Activated CD4-positive, alpha-beta T cell treated with anti-CD3 and anti-CD28 coated beads, Interleukin-2, amount 10 ng/mL, durations not matched to agents 24 days and 14 days (primary cell): ENCODE measurements at regions not wholly inside any gene's neighbourhood (a gene's known extent, or its start where the extent isn't known, plus 50 kb on each side); places are given as distances from the start of the nearest gene placed in this dataset.
"Not testable (repeated sequence)": the region's sequence is repeated elsewhere in the genome, so short reads cannot be mapped to it uniquely, and the experiment has no call there.

Source experiments
- DNase-seq: peaks from one replicate; pipeline ENCODE4 v3.0.0; 2022
- H3K27ac Mint-ChIP-seq: one replicate; pipeline ENCODE4 v1.8.0; 2022; ENCODE audit warnings: mild to moderate bottlenecking, mixed read lengths
- H3K27me3 Mint-ChIP-seq: one replicate; pipeline ENCODE4 v1.8.0; 2022; ENCODE audit warnings: mixed read lengths
- H3K36me3 Mint-ChIP-seq: one replicate; pipeline ENCODE4 v1.8.0; 2022; ENCODE audit warnings: low read depth, mild to moderate bottlenecking, mixed read lengths
- H3K4me1 Mint-ChIP-seq: one replicate; pipeline ENCODE4 v1.8.0; 2021; ENCODE audit warnings: mixed read lengths
- H3K4me3 Mint-ChIP-seq: one replicate; pipeline ENCODE4 v1.8.0; 2022; ENCODE audit warnings: mild to moderate bottlenecking, moderate library complexity, mixed read lengths
- H3K9me3 Mint-ChIP-seq: one replicate; pipeline ENCODE4 v1.8.0; 2021; ENCODE audit warnings: mixed read lengths
- intact Hi-C: fragments of 100-400 bp; cut with micrococcal nuclease; formaldehyde crosslinking; loops from one replicate; pipeline ENCODE4 v1.15.1; 2023

DNA sequence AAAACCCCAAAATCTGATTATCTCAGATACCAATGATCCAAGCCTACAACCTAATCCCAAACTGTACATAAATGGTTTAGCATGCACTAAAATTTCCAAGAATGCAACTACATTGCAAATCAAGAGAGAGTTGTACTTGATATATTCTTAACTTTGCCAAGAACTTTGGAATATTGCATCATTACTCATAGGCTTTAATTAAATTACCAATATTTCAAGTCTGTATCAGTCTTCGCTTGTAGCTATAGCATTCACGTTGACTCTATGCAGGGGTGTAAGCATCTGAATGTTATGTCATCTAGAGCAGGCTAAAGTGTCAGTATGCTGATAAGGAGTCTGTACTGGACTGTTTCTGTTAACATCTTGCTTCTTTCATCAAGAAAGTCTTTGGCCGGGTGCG lies 56.3 kb downstream of the FOXI3 start:
- DNase-seq: no peak
- Mint-ChIP-seq H3K4me1 (no peaks in the 10 kb centered on the region), H3K4me3 (no peak overlapping the region), H3K27me3 (peaks cover 6% of the 10 kb centered on the region), H3K36me3 (no peaks in the 10 kb centered on the region), H3K9me3 (no peaks in the 10 kb centered on the region), H3K27ac (no peak overlapping the region)
- intact Hi-C loops: no loop called here

DNA sequence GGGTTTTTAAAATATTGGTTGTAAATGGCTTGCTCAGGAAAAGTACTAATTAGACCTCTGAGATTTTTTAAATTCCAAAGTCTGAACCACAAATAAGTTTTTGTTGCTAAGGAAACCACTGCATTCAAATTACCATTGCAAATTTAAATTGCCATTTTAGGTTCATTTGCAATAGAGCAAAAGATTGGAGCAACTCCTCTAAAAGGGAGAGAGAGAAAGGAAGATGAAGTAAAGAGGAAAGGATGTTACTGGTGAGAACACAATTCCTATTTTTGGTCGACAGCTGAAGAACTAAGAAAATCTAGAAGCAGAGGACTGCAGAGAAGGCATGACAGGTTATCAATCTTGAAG lies 74.9 kb downstream of the FOXI3 start:
- Mint-ChIP-seq H3K27me3 (peaks cover 6% of the 10 kb centered on the region), H3K36me3 (no peaks in the 10 kb centered on the region), H3K4me3 (no peak overlapping the region), H3K9me3 (no peaks in the 10 kb centered on the region), H3K4me1 (no peaks in the 10 kb centered on the region), H3K27ac (no peak overlapping the region)
- DNase-seq: no peak
- intact Hi-C loops: no loop called here

DNA sequence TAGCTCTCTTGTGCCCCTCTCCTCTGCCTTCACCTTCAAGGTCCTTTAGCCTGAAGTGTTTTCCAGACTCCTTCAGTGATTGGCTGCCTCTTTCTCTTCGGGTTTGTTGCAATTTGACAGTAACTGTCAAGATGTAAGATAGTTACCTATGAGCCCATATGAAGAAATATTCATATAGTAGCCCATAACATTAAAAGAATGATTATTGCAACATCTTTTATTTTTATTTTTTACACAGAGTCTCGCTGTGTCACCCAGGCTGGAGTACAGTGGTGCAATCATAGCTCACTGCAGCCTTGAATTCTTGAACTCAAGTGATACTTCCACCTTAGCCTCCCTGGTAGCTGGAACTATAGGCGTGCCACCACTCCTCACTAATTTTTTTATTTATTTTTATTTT lies 80.5 kb downstream of the FOXI3 start:
- Mint-ChIP-seq H3K9me3 (no peaks in the 10 kb centered on the region), H3K4me3 (no peak overlapping the region)
- intact Hi-C loops: no loop called here

DNA sequence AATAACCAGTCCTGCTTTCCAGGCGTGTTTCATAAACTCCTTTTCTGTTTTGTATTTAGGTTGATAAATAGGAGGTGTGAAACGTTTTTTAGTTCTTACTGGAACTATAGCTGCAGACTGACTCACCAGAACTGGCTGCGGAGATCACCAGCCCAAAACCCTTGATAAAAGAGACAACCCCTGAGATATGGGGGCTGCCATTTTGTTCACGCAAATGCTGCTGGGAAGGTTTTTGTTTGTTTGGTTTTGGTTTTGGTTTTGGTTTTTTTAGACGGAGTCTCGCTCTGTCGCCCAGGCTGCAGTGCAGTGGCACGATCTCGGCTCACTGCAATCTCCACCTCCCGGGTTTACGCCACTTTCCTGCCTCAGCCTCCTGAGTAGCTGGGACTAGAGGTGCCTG lies 87.1 kb downstream of the FOXI3 start:
- H3K9me3 Mint-ChIP-seq, intact Hi-C loops, H3K27me3 Mint-ChIP-seq, H3K36me3 Mint-ChIP-seq, H3K4me1 Mint-ChIP-seq, H3K27ac Mint-ChIP-seq, DNase-seq, H3K4me3 Mint-ChIP-seq: not testable (repeated sequence)

More for the DNA sequence above, 80.5 kb downstream of the FOXI3 start:
- no peaks in the 10 kb centered on the region for H3K36me3 Mint-ChIP-seq
- DNase-seq: no peak
- no peak overlapping the region for H3K27ac Mint-ChIP-seq
- no peaks in the 10 kb centered on the region for H3K4me1 Mint-ChIP-seq
- peaks cover 6% of the 10 kb centered on the region for H3K27me3 Mint-ChIP-seq

DNA sequence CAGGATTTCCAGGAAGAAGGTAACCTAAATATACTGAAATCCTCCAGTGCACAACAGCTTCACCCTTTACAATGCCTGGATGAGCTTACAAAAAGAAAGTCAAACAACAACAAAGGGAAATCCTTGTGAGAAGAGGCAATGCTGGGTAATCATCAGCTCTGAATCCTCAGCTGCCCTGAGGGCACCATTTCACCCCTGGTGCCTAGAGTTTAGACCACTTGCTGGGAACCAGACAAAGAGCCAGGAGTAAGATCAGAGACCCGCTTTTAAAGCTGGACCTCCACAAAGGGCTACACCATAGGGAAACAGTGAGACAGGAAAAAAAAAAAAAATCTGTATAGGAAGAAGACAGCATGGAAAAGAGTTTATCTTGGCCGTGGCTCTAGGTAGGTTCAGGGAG lies 97.0 kb downstream of the FOXI3 start:
- Mint-ChIP-seq H3K9me3 (no peaks in the 10 kb centered on the region), H3K27ac (no peak overlapping the region), H3K4me1 (peaks cover 2% of the 10 kb centered on the region), H3K36me3 (no peaks in the 10 kb centered on the region), H3K4me3 (no peak overlapping the region), H3K27me3 (peaks cover 8% of the 10 kb centered on the region)
- no peak for DNase-seq
- intact Hi-C loops: no loop called here

DNA sequence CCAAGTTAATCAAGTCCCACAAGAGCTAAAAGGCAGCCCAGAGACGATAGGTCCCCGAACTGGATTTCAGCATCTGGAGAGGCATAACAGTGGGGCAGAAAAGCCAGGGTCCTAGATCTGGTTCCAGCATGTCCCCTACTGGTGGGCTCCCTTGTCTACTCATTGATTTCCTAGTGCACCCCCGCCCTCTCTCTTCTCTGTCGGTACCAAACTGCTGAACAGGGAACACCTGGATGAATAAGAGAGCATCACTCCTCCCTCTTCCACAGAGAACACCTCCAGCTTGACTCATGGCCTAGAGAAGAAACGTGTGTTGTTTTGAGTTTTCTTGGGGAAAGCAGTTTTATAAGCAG lies 101.3 kb downstream of the FOXI3 start:
- Mint-ChIP-seq H3K9me3 (no peaks in the 10 kb centered on the region), H3K4me3 (no peak overlapping the region), H3K36me3 (no peaks in the 10 kb centered on the region), H3K4me1 (peaks cover 5% of the 10 kb centered on the region), H3K27ac (peak overlapping the region; percentile 21), H3K27me3 (peaks cover 20% of the 10 kb centered on the region)
- no peak for DNase-seq
- intact Hi-C loops: no loop called here

DNA sequence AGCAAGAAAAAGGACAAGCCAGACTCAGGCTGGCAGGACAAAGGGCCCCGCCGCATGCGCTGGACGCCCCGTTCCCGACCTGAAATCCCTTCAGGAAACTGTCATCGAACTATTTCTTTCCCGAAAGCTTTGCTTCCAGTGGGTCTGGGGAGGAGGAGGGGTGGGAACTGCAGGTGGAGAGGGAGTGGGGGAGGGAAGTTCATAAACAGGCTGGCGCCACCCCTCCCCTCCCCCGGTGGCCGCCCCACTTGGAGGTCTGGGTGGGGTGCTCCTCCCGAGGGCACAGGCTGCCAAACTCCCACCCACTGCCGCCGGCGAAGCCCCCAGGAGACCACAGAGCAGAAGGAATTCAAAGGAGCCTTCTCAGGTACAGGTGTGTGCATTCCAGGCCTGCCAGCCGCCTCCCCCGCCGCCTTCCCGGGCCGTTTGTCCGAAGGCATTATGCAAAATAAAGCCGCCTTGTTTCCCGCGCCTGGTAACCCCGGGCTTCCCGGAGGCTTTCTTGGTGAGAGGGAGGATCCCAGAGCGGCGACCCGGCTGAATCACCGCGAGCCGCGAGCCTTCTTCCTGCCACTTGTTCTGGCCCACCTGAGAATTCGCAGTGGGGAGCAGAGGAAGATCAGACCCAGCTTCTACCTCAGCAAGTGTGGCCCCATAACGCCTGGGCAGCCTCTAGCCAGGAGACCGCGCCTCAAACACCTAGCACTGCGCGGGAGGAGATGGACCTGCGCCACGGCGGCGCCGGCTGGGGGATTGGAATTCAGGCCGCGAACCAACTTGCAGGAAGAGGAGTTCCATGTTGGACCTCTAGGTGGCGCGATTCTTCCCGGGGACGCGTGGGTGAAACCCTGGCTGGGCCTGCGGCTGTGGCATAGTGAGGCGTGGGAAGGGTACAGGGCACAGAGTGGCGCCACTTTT lies 101.9 kb downstream of the FOXI3 start:
- Mint-ChIP-seq H3K4me3 (peak overlapping the region; percentile 69), H3K4me1 (peaks cover 5% of the 10 kb centered on the region), H3K9me3 (no peaks in the 10 kb centered on the region), H3K27me3 (peaks cover 20% of the 10 kb centered on the region), H3K27ac (no peak overlapping the region), H3K36me3 (no peaks in the 10 kb centered on the region)
- DNase-seq: peak; percentile 91
- intact Hi-C loops: no loop called here

DNA sequence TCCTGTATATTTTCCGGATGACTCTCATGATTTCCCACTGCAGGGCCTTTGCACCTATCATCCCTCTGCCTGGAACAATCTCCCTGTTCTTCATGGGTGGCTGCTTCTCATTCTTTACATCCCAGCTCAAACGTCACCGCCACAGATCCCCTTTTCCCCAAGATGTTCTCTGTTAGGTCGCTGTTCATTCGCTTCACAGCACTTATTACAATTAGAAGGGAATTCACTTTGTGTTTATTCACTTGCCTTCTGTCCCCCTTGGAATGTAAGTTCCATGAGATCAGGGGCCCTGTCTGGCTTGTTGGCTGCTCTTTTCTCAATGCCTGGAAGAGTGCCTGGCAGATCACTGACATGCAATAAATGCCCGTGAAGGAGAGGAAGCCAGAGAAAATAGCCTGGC lies 106.7 kb downstream of the FOXI3 start:
- Mint-ChIP-seq H3K4me1 (peaks cover 8% of the 10 kb centered on the region), H3K36me3 (no peaks in the 10 kb centered on the region), H3K9me3 (peaks cover under 1% of the 10 kb centered on the region), H3K27ac (no peak overlapping the region), H3K4me3 (no peak overlapping the region), H3K27me3 (peaks cover 15% of the 10 kb centered on the region)
- intact Hi-C loops: no loop called here
- DNase-seq: no peak

DNA sequence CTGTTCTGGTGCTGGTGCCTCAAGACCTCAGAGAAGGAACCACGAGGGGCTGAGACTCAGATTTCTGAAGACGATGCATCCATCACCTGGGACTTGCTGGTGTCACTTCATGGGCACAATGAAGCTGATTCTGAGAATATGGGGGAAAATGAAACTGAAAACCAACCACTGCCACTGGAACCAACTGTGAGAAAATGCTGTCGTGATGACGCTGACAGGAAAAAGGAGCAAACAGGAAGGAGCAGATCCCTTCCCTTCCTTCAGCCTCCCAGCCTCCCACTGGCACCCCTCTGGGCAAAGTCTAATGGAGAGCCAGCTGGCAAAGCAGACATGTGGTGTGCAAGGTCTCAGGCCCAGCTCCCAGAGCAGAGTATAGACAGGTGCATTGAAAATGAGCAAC lies 109.7 kb downstream of the FOXI3 start:
- Mint-ChIP-seq H3K27me3 (peaks cover 15% of the 10 kb centered on the region), H3K9me3 (peaks cover 4% of the 10 kb centered on the region), H3K27ac (no peak overlapping the region), H3K36me3 (no peaks in the 10 kb centered on the region), H3K4me1 (peaks cover 6% of the 10 kb centered on the region), H3K4me3 (peak overlapping the region; percentile 38)
- intact Hi-C loops: no loop called here
- peak; percentile 65 for DNase-seq

DNA sequence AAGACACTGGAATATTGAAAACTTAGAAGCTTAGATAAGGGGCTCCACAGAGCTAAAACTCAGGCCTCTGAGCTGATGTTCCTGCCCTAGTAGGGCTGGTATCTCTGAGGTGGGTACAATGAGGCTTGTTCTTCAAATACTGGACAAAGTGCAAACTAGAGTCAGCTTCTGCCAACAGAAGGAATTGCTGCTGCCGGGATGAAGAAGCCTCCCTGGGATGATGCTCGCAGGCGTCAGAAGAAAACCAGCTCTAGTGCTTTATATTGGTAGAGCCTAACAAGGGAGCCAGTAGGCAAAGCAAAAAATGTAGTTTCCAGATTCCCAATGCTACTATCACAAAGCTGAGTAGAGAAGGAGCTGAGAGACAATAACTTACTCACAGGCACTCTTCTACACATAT lies 118.1 kb downstream of the FOXI3 start:
- intact Hi-C loops: no loop called here
- Mint-ChIP-seq H3K27me3 (peaks cover 11% of the 10 kb centered on the region), H3K9me3 (no peaks in the 10 kb centered on the region), H3K4me1 (no peaks in the 10 kb centered on the region), H3K4me3 (no peak overlapping the region), H3K27ac (no peak overlapping the region), H3K36me3 (no peaks in the 10 kb centered on the region)
- no peak for DNase-seq

DNA sequence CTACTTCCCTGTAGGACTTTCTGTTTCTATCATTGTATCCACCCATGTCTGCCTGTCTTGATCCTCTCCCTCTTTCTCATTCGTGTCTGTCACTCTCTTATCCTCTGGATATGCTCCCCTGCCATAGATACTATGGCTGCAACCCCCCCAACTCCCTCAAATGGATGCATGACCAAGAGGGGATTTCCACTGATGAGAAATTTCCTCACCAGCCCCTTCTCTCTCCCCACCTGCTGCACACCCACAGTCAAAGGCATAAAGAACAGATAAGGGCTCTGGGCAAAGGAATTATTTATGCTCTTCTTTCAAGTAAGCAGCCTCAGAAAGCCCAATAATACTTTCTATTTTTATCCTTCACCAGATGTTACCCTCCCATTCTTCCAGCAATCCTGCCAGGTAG lies 121.3 kb downstream of the FOXI3 start:
- Mint-ChIP-seq H3K9me3 (no peaks in the 10 kb centered on the region), H3K4me1 (no peaks in the 10 kb centered on the region), H3K27me3 (peaks cover 21% of the 10 kb centered on the region), H3K27ac (no peak overlapping the region), H3K36me3 (no peaks in the 10 kb centered on the region), H3K4me3 (no peak overlapping the region)
- intact Hi-C loops: no loop called here
- DNase-seq: no peak

DNA sequence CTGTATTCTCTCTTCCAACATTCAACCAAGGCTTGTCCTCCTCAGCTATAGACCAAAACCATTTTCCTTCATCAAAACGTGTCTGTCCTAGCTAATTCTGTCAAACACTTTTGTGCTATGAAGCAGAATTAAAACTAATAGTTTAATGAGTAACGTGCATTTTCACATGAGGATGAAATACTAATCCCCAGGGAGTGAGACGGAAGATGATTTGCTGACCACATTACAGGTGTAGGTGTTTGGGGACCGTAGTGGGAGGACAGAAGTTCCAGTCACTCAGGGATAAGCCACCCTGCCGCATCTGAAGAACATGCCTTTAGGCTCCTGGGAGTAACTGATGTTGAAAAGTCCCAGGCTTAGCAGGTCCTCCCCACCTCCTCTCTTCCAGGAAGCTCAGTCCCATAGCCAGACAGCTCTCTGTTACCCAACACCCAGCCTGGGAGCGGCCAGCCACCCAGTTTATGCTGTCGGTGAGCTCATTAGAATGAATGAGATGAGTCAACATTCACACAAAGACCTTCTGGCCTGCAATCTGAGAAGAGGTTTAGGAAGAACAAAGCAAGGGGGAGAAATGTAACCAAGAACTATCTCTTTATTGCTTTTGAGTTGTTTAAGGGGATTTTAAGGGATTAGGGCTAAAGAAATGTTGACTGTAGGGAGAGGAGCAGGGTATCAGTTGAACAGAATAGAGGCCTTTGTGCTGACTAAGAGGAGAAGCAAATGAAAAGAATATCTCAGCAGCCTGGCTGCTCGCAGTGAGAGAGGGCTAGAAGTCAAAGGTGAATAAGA lies 122.5 kb downstream of the FOXI3 start:
- intact Hi-C loops: no loop called here
- Mint-ChIP-seq H3K36me3 (no peaks in the 10 kb centered on the region), H3K4me1 (no peaks in the 10 kb centered on the region), H3K27me3 (peaks cover 24% of the 10 kb centered on the region), H3K4me3 (no peak overlapping the region), H3K27ac (no peak overlapping the region), H3K9me3 (no peaks in the 10 kb centered on the region)
- no peak for DNase-seq

DNA sequence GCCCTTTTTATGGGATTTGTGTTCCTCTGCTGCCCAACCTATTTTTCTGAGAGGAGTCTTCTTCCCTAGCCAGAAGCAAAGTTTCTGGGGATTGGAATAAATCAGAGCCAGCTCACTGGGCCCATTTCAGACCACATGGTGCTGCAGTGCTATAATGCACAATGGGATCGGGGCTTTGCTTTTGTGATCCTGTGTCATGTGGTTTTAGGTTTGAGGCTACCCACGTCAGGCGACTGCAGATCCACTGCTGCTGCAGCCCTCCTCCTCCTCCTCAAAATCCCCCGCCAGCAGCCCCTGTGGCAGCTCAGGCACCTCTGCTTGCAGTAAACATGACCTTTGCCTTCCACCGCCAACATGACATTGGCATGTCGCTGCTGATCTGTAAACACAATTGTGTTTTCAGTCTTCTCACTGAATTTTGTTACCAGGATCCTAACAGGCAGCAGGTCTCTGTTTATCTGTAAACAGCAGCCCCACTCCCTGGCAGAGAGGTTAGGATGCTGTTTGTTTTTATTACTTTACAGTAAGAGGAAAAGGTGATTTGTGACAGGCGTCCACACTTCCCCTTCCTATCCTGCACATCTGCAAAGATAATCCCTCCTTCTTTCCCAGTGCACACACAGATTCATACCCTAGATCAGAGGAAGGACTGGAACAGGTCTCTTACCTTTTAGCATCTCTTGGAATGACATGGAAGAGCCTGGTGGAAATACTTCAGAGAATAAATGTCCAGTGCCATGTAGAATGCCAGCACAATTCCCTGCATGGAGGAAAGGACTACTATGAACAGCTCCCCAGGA lies 130.8 kb downstream of the FOXI3 start:
- Mint-ChIP-seq H3K27ac (no peak overlapping the region), H3K4me3 (no peak overlapping the region), H3K36me3 (no peaks in the 10 kb centered on the region), H3K27me3 (peaks cover 6% of the 10 kb centered on the region), H3K9me3 (no peaks in the 10 kb centered on the region), H3K4me1 (no peaks in the 10 kb centered on the region)
- intact Hi-C loops: no loop called here
- DNase-seq: no peak
